Adrenal gland (tissue), 5 donors: ENCODE measurements at regions not wholly inside any gene's neighbourhood (a gene's known extent, or its start where the extent isn't known, plus 50 kb on each side); places are given as distances from the start of the nearest gene placed in this dataset.

ENCODE experiments used
- POLR2A ChIP-seq, 2 donors: fragments of 450-650 bp; IDR thresholded peaks; one replicate each; pipeline ENCODE4 v1.6.1; 2017; ENCODE audit warnings: antibody characterized with exemption in 2 of 2, mild to moderate bottlenecking in 2 of 2, moderate library complexity in 1 of 2
- TF ChIP-seq, protein P1 (sequence below), 6 experiments: fragments of 450-650 bp in 4 of 6; fragments of 200-600 bp in 2 of 6; sonication (generic) in 1 of 6; IDR thresholded peaks; 1 replicate in 5 of 6; 2 replicates in 1 of 6; pipeline versions ENCODE4 v1.5.1 to v1.8.0; 2016 to 2021; ENCODE audit warnings: antibody characterized with exemption in 6 of 6, mild to moderate bottlenecking in 2 of 6, moderate library complexity in 1 of 6
- donor health status: DM: no; HTN: no; CAD: no.

DNA sequence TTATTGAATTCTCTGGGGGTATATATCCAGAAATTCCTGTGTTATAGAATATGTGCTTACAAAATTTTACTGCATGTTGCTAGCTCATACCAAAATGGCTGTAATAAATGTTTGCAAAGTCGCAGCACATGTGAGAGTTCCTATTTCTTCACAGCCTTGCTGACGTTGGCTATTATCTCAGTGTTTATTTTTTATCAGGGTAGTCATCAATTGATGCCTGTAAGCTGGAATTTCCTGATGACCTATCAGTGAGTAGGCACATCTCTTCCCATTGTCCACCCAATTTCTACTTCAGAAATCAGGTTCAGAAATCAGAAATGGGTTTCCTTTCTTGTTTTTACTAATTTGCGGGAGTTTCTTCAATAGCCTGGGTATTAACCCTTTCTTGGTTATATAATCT lies 268.1 kb upstream of the FZD8 start:
- TF ChIP-seq, protein P1, sequence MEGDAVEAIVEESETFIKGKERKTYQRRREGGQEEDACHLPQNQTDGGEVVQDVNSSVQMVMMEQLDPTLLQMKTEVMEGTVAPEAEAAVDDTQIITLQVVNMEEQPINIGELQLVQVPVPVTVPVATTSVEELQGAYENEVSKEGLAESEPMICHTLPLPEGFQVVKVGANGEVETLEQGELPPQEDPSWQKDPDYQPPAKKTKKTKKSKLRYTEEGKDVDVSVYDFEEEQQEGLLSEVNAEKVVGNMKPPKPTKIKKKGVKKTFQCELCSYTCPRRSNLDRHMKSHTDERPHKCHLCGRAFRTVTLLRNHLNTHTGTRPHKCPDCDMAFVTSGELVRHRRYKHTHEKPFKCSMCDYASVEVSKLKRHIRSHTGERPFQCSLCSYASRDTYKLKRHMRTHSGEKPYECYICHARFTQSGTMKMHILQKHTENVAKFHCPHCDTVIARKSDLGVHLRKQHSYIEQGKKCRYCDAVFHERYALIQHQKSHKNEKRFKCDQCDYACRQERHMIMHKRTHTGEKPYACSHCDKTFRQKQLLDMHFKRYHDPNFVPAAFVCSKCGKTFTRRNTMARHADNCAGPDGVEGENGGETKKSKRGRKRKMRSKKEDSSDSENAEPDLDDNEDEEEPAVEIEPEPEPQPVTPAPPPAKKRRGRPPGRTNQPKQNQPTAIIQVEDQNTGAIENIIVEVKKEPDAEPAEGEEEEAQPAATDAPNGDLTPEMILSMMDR (IDR thresholded peaks at IDR 0.05) = no peak
- no peak for TF ChIP-seq POLR2A (IDR thresholded peaks at IDR 0.05)
